ENCODE measurements at regions not wholly inside any gene's neighbourhood (a gene's known extent, or its start where the extent isn't known, plus 50 kb on each side); places are given as distances from the start of the nearest gene placed in this dataset.

GRCh38 chr13:40341096-40341471 is 325.4 kb downstream of the FOXO1 start:
- no peak for ATAC-seq
- POLR2A ChIA-PET: interaction anchor here (0.5 to 0.6 kb wide), 2 partner anchors 99 to 226 kb away, joined by 3 read pairs; no protein-coding TSS in a partner anchor
- CTCF ChIA-PET: no interaction called here

GRCh38 chr13:40341501-40341900 is 324.9 kb downstream of the FOXO1 start:
- Mint-ChIP-seq H3K27me3 (no peaks in the 10 kb centered on the region), H3K9me3 (no peaks in the 10 kb centered on the region), H3K36me3 (peaks cover 0 to 4% (median 0%) of the 10 kb centered on the region in 5 donors), H3K4me3 (no peak overlapping the region), H3K4me1 (peaks cover 6 to 47% (median 20%) of the 10 kb centered on the region in 7 donors), H3K27ac (peak overlapping the region in 1 of 9 donors; percentile 52)
- Histone ChIP-seq H3K36me3 (ENCODE audit: control insufficient read depth in 2 of 3, insufficient read depth in 3 of 3, low read length in 3 of 3) (no peaks in the 10 kb centered on the region), H3K27ac (ENCODE audit: low read depth, low read length) (no peak overlapping the region), H3K9me3 (ENCODE audit: control insufficient read depth in 2 of 3, low read length in 3 of 3) (no peaks in the 10 kb centered on the region), H3K27me3 (ENCODE audit: control insufficient read depth in 2 of 2, insufficient read depth in 2 of 2, low read length in 2 of 2) (no peaks in the 10 kb centered on the region), H3K4me1 (ENCODE audit: control insufficient read depth in 2 of 2, insufficient read depth in 2 of 2, low read length in 2 of 2) (peaks cover 0 to 9% of the 10 kb centered on the region in 2 donors), H3K4me3 (ENCODE audit: low read length) (no peak overlapping the region)
- DNase-seq (no peak), ATAC-seq (no peak)
- POLR2A ChIA-PET: interaction anchor here (0.5 to 0.6 kb wide), 2 partner anchors 99 to 227 kb away, joined by 3 read pairs; no protein-coding TSS in a partner anchor
- CTCF ChIA-PET: no interaction called here
- intact Hi-C loops (cut with micrococcal nuclease): no loop called here

More at GRCh38 chr13:40341096-40341471, 325.4 kb downstream of the FOXO1 start:
- peaks cover 0 to 10% of the 10 kb centered on the region in 2 donors for H3K4me1 ChIP-seq (ENCODE audit: control insufficient read depth in 2 of 2, insufficient read depth in 2 of 2, low read length in 2 of 2)
- H3K4me3 Mint-ChIP-seq: no peak overlapping the region
- no peaks in the 10 kb centered on the region for H3K9me3 Mint-ChIP-seq
- H3K27me3 ChIP-seq (ENCODE audit: control insufficient read depth in 2 of 2, insufficient read depth in 2 of 2, low read length in 2 of 2): no peaks in the 10 kb centered on the region
- H3K27ac ChIP-seq (ENCODE audit: low read depth, low read length): no peak overlapping the region
- no peak for DNase-seq
- no peaks in the 10 kb centered on the region for H3K36me3 ChIP-seq (ENCODE audit: control insufficient read depth in 2 of 3, insufficient read depth in 3 of 3, low read length in 3 of 3)
- H3K27me3 Mint-ChIP-seq: no peaks in the 10 kb centered on the region
- peaks cover 6 to 51% (median 25%) of the 10 kb centered on the region in 7 donors for H3K4me1 Mint-ChIP-seq
- H3K9me3 ChIP-seq (ENCODE audit: control insufficient read depth in 2 of 3, low read length in 3 of 3): no peaks in the 10 kb centered on the region
- peaks cover 0 to 4% (median 0%) of the 10 kb centered on the region in 5 donors for H3K36me3 Mint-ChIP-seq
- no peak overlapping the region for H3K27ac Mint-ChIP-seq
- no peak overlapping the region for H3K4me3 ChIP-seq (ENCODE audit: low read length)
- intact Hi-C loops (cut with micrococcal nuclease): no loop called here

DNA sequence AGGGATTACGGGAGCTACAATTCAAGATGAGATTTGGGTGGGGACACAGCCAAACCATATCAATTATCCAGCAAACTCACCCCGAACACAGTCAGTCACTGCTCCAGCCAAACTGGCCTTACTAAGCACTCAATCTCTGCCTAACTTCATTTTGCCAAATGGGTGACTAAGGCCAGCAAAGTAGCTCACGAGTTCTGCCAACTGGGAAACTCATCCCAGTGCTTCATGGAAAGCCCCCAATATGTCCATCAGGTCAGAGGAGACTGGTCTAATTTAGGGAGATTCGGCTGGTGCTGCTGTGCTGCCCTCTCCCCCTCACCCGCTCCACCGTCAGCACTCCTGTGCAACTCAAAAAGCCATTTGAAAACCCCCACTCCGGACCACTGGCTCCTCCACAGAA is 324.0 kb downstream of the FOXO1 start:
- CTCF ChIA-PET: no interaction called here
- Histone ChIP-seq H3K9me3 (ENCODE audit: control insufficient read depth in 2 of 3, low read length in 3 of 3) (no peaks in the 10 kb centered on the region), H3K27me3 (ENCODE audit: control insufficient read depth in 2 of 2, insufficient read depth in 2 of 2, low read length in 2 of 2) (no peaks in the 10 kb centered on the region), H3K36me3 (ENCODE audit: control insufficient read depth in 2 of 3, insufficient read depth in 3 of 3, low read length in 3 of 3) (no peaks in the 10 kb centered on the region), H3K27ac (ENCODE audit: low read depth, low read length) (no peak overlapping the region), H3K4me1 (ENCODE audit: control insufficient read depth in 2 of 2, insufficient read depth in 2 of 2, low read length in 2 of 2) (no peaks in the 10 kb centered on the region), H3K4me3 (ENCODE audit: low read length) (no peak overlapping the region)
- peak overlapping the region in 1 of 9 donors; percentile 52 for H3K27ac Mint-ChIP-seq
- POLR2A ChIA-PET: no interaction called here
- intact Hi-C loops (cut with micrococcal nuclease): no loop called here
- DNase-seq (no peak), ATAC-seq (no peak)
- no peaks in the 10 kb centered on the region for H3K9me3 Mint-ChIP-seq
- H3K4me3 Mint-ChIP-seq: no peak overlapping the region
- H3K36me3 Mint-ChIP-seq: peaks cover 0 to 7% (median 0%) of the 10 kb centered on the region in 5 donors
- H3K27me3 Mint-ChIP-seq: no peaks in the 10 kb centered on the region
- peaks cover 2 to 38% (median 11%) of the 10 kb centered on the region in 7 donors for H3K4me1 Mint-ChIP-seq

DNA sequence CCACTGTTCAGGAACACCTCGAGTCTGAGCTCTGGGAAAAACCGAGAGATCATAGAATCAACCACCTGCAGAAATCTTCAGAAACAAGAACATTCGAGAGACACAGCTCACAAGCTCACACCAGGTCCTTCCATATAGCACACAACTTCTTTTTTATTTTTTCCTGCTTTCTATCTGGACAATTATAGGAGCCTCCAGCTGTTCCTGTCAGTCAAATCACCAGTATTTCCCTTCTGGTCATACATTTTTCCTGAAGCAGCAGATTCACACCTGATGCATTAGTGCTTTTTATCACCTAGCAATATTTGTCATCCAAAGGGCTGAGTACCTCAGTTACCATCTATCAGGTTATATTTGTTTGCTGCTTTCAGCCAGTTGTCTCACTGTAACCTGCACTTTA is 323.5 kb downstream of the FOXO1 start:
- CTCF ChIA-PET: no interaction called here
- Histone ChIP-seq H3K27me3 (ENCODE audit: control insufficient read depth in 2 of 2, insufficient read depth in 2 of 2, low read length in 2 of 2) (no peaks in the 10 kb centered on the region), H3K27ac (ENCODE audit: low read depth, low read length) (no peak overlapping the region), H3K4me3 (ENCODE audit: low read length) (no peak overlapping the region), H3K9me3 (ENCODE audit: control insufficient read depth in 2 of 3, low read length in 3 of 3) (no peaks in the 10 kb centered on the region), H3K4me1 (ENCODE audit: control insufficient read depth in 2 of 2, insufficient read depth in 2 of 2, low read length in 2 of 2) (no peaks in the 10 kb centered on the region), H3K36me3 (ENCODE audit: control insufficient read depth in 2 of 3, insufficient read depth in 3 of 3, low read length in 3 of 3) (no peaks in the 10 kb centered on the region)
- ATAC-seq (no peak), DNase-seq (no peak)
- Mint-ChIP-seq H3K9me3 (no peaks in the 10 kb centered on the region), H3K27me3 (no peaks in the 10 kb centered on the region), H3K4me3 (no peak overlapping the region), H3K4me1 (peaks cover 2 to 33% (median 6%) of the 10 kb centered on the region in 7 donors), H3K27ac (peak overlapping the region in 1 of 9 donors; percentile 4), H3K36me3 (peaks cover 0 to 3% (median 0%) of the 10 kb centered on the region in 5 donors)
- POLR2A ChIA-PET: no interaction called here
- intact Hi-C loops (cut with micrococcal nuclease): no loop called here

DNA sequence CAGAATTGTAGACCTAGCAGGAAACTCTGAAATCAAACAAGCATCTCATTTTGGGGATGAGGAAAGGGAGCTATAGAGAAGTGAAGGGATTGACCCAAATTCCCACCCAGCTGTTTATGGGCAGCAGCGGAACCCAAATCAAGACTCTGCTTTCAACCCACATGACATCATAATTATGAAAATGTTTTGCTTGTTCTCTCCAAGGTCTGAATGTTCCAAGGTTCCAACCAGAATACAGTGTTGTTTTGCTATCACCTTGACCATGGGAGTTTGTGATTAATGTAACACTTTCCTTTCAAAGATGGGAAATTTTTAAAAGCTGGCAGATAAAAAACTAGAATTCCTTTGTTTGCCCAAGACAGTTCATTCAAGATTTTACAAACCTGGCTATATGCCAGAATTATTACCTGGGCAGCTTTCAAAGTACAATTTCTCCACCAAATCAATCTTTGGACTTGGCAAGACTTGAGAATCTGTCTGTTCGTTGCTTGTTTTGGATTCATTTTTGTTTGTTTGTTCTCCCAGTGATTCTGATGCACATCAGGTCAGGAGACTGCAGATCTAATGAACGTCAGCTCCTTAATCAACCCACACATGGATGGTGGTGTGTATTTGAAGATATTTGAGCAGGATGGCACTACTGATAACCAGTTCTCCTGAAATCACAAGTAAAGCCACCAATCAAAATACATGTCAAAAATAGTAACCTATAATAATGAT is 322.7 kb downstream of the FOXO1 start:
- H3K36me3 Mint-ChIP-seq: peaks cover 0 to 3% (median 0%) of the 10 kb centered on the region in 5 donors

DNA sequence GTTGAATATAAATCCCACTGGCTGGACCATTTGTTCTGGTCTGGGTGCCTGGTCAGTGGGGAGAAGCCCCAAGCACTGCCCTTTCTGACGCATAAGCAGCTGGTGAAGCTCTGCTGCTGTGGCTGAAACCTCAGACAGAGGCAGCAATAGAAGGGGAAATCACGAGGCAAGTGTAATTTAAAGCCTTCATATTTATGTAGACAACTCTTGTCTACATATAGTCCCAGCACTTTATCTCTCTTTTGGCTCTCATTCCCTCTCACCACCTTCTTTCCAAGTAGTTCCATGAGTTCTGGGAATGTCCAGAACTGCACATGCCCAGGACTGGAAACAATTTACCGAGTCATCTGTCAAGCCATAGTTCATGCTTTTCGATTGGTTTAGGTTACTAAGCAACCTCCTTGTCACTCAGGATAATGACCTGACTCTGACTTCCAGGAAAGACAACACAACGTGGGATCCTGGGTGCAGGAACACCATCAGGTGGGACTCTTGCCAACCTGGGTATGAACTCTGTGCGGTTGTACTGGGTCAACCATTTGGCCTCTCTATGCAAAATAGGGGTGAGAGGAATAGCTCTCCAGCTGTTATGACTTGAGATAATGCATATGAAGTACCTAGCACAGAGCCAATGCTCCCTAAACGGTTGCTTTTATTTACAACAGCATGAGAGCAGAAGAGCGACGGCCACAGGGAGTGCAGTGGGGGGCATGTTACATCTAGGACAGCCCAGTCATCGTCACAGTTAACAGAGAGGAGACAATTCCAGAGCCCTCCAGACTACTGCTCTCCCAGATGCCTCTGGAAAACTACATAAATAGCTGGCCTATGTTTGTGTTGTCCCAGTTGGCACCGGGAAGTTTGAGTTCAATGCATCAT is 321.9 kb downstream of the FOXO1 start:
- POLR2A ChIA-PET: no interaction called here
- Histone ChIP-seq H3K27me3 (ENCODE audit: control insufficient read depth in 2 of 2, insufficient read depth in 2 of 2, low read length in 2 of 2) (no peaks in the 10 kb centered on the region), H3K36me3 (ENCODE audit: control insufficient read depth in 2 of 3, insufficient read depth in 3 of 3, low read length in 3 of 3) (no peaks in the 10 kb centered on the region), H3K9me3 (ENCODE audit: control insufficient read depth in 2 of 3, low read length in 3 of 3) (no peaks in the 10 kb centered on the region), H3K27ac (ENCODE audit: low read depth, low read length) (no peak overlapping the region), H3K4me1 (ENCODE audit: control insufficient read depth in 2 of 2, insufficient read depth in 2 of 2, low read length in 2 of 2) (no peaks in the 10 kb centered on the region), H3K4me3 (ENCODE audit: low read length) (no peak overlapping the region)
- intact Hi-C loops (cut with micrococcal nuclease): no loop called here
- H3K4me3 Mint-ChIP-seq: no peak overlapping the region
- ATAC-seq (no peak), DNase-seq (no peak)
- H3K9me3 Mint-ChIP-seq: peaks cover 0 to 4% (median 0%) of the 10 kb centered on the region in 11 donors
- peaks cover 0 to 3% (median 0%) of the 10 kb centered on the region in 5 donors for H3K36me3 Mint-ChIP-seq
- H3K27me3 Mint-ChIP-seq: no peaks in the 10 kb centered on the region
- CTCF ChIA-PET: no interaction called here
- peaks cover 0 to 33% (median 8%) of the 10 kb centered on the region in 7 donors for H3K4me1 Mint-ChIP-seq
- peak overlapping the region in 1 of 9 donors; percentile 44 for H3K27ac Mint-ChIP-seq

More for the DNA sequence above, 322.7 kb downstream of the FOXO1 start:
- no peaks in the 10 kb centered on the region for H3K4me1 ChIP-seq (ENCODE audit: control insufficient read depth in 2 of 2, insufficient read depth in 2 of 2, low read length in 2 of 2)
- no peak overlapping the region for H3K27ac ChIP-seq (ENCODE audit: low read depth, low read length)
- no peaks in the 10 kb centered on the region for H3K9me3 ChIP-seq (ENCODE audit: control insufficient read depth in 2 of 3, low read length in 3 of 3)
- CTCF ChIA-PET: no interaction called here
- H3K27me3 ChIP-seq (ENCODE audit: control insufficient read depth in 2 of 2, insufficient read depth in 2 of 2, low read length in 2 of 2): no peaks in the 10 kb centered on the region
- no peaks in the 10 kb centered on the region for H3K36me3 ChIP-seq (ENCODE audit: control insufficient read depth in 2 of 3, insufficient read depth in 3 of 3, low read length in 3 of 3)
- POLR2A ChIA-PET: no interaction called here
- no peak overlapping the region for H3K4me3 ChIP-seq (ENCODE audit: low read length)
- Mint-ChIP-seq H3K9me3 (no peaks in the 10 kb centered on the region), H3K4me1 (peaks cover 0 to 30% (median 8%) of the 10 kb centered on the region in 7 donors), H3K27me3 (no peaks in the 10 kb centered on the region), H3K4me3 (no peak overlapping the region), H3K27ac (peak overlapping the region in 1 of 9 donors; percentile 39)
- no peak for ATAC-seq
- intact Hi-C loops (cut with micrococcal nuclease): no loop called here
- DNase-seq: no peak

Measured in naive thymus-derived CD4-positive, alpha-beta T cell (primary cell).